Left forelimb (tissue), 1 donor: ENCODE measurements at regions not wholly inside any gene's neighbourhood (a gene's known extent, or its start where the extent isn't known, plus 50 kb on each side); places are given as distances from the start of the nearest gene placed in this dataset.

Experiments used
- DNase-seq: peaks from one replicate; pipeline ENCODE4 v3.0.0-alpha.2; 2018; ENCODE audit warnings: low spot score

DNA sequence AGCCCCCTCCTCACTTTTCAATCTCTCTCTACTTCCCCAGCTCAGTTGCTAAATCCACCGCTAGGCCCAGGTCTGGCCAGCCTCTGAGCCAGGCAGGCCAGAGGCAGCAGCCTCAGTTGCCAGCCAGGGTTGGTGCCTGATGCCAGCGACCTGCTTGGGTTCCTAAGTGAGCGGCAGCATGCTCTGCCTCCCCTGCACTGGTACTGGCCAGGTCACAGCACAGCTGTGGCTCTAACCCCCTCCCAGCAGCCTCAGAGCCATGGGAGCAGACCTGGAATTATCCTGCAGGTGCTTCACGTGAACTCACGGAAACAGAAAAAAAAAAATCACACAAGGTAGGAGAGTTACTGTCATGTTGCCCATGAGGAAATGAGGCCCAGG is 82.5 kb upstream of the ATF3 start:
- DNase-seq = no peak

DNA sequence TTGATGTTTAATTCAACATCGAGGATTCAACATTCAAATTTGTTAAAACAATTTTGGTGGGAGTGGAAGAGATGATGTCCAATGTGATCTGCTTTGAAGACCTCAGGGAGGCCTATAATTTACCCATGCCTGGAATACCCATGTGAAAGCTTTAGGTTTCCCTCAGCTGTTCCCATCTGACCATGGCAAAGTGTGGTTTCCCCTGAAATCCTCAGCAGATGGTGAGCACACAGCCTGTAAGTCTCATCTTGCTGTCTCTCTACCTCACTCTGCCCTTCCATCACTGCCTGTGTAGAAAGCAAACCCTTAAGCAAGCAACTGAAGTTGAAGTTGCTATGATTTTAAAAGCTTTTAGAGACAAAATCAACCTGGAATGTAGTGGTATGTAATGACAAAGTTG is 80.1 kb upstream of the ATF3 start:
- no peak for DNase-seq

DNA sequence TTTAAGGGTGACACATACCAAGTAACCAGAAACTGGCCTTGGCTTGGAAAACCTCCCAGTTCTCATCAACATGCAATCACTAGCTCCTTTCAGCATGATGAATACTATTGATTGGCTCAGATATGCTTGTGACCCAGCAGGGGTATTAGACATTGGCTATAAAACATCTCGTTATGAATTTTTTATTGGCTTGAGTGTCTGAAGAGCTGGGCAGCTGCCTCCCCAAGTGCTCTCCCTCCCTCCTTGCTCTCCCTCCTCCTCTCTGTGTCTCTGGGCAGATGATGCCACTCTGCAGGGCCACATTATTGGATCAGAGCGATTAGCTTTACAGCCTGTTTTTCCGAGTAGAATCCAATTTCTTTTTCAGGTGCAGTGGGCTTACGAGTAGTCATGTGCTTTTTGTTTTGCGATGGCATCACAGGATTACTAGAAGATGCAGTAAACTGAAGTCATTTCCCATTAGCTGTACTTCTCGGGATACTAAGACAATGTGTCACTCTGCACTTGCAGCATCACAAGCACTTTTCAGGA is 79.3 kb upstream of the ATF3 start:
- no peak for DNase-seq

DNA sequence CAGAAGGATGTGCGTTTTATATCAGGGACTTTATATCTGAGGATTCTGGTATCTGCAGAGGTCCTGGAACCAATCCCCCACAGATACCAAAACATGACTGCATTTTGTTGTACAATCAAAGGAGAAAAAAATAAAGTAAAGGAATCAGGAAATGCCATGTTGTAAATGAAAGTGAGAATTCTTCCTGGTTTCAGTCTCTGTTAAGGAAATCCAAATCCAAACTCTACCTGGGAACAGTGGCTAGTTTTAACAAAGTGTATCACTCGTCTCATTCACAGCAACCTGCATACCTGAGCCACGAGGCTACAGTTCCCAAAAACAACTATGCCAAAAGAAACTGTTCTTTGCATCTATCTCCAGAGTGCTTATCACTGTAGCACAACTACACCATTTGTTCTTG is 77.3 kb upstream of the ATF3 start:
- no peak for DNase-seq

DNA sequence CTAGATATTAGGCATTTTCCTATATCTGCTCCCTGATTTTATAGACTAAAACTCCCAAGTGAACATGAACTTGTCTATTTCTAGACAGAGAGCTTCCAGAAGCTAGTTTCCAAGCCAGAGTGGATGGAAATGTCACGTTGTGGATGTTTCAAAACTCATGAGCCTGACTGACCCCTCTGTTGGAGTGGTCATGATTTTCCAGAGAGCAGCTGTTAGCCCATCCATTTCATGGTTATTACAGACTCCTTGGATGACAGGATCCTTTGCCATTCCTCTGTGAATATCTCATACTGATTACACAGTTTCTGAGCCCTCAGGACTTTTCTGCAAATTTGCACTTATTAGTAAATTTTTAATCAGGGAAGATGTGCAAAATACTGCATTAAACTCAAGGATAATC is 76.8 kb upstream of the ATF3 start:
- DNase-seq = no peak

DNA sequence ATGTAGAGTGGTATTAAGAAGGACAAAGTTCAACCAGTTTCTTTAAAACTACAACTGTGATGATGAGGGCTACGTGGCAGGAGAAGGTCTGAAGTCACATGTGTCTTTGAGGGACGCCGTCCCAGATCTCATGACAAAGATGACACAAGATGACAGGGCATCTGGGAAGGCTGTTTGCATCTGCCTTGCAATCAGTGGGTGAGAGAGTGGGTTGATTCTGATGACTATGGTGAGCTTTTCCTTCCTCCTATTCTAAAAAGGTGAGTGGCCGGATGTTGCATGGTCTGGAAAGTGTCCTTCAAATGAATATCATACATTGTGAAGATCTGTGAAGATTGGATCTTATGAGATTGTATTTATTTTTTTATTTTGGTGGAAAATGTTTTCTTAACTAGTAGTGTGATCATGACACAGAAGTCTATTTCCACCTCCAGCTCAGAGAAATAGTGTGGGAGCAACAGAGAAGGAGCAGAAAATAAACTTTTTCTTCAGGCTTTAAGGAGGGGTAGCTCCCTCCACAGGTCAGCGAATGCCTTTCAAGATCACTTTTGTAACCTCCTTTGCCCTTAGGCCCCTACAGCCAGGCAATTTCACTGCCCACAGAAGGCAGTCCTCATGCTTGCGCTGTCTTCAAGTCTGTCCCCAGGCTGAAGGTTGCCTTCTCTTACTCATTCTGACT is 76.0 kb upstream of the ATF3 start:
- no peak for DNase-seq

DNA sequence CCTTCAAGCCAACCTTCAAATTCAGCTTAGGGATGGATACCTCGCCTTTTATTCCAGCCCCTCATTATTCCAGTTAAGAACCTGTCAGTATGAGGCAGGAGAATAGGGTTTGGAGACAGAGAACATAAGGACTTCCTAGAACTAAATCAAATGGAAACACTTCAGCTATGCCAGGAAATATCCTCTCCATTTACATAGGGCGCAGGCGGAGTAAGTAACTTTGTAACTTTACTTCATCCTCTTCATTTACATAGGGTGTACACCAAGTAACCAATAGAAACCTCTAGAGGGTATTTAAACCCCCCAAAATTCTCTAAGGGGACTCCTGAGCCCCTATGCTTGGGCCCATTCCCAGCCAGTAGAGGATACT is 75.4 kb upstream of the ATF3 start:
- no peak for DNase-seq

DNA sequence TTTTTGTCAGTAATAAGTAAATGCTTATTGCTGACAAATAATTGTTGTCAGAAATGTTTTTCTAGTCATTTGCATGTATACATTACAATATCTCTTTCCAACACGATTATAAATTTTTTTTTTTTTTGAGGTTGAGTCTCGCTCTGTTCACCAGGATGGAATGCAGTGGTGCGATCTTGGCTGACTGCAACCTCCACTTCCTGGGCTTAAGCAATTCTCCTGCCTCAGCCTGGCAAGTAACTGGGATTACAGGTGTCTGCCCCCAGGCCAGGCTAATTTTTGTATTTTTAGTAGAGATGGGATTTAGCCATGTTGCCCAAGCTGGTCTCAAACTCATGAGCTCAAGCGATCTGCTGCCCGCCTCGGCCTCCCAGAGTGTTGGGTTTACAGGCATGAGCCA is 72.0 kb upstream of the ATF3 start:
- no peak for DNase-seq

DNA sequence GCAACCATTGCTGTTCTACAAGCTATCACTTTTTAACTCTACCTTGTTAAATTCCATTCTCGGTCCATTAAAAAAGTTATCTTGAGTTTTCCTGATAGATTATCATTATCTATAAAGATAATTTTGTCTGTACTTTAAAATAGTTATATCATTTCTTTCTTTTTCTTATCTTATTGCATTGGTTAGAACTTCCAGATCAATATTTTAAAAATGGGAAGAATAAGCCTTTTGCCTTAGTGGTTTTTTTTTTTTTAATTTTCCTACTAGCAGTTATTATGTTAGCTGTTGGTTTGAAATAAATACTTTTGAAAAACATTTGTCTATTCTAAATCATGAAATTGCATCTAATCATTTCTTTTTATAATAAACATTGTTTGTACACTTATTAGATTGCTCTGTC is 71.0 kb upstream of the ATF3 start:
- DNase-seq = no peak

DNA sequence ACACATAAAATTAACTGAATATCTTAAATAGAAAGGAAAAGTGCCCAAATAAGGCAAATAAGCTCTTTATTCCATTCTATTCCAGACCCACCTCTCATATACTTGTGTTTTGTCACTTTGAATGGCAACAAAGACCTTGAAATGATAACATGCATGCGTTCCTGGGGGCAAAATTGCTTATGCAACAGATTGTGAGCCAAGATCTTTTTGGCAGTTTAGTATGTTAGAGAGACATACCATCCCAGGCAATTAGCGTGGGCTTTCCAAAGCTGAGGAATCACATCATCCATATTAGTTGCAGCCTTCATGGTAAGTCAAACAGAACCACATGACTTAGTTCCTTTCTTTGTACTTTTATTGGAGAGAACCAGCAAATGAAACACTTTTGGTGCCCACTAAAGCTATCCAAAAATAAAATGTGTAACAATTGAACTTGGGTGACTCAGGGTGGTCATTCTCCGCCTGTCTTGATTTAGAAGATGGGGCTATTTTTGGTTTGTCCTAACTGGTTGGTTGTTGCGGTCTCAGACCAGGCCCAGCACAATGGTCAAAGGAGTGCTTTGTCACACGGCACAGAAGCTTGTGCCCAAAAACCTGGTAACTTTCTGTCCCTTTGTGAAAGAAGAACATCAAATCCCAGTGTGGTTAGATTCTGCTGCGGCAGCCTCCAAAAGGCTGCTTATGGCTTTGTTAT is 68.7 kb upstream of the ATF3 start:
- DNase-seq = no peak

DNA sequence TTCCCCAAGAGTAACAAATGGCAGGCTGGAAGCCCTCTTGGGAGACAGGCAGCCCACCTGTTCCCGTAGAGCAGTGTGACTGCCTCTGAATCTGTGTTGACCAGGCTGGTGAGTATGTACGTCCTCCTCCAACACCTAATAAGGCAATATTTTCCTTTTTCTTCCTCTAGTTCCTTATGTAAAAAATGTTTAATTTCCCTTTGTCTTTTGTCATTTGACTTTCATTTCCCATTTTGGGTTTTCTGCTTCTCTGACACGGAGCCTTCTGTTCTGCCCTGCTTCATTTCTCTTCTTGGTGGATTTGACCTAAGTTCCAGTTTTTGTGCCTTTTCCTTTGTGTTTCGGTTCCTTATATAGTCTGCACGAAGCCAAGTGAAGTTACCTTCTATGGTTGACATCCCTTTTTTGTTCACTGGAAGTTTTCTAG is 65.8 kb upstream of the ATF3 start:
- no peak for DNase-seq

DNA sequence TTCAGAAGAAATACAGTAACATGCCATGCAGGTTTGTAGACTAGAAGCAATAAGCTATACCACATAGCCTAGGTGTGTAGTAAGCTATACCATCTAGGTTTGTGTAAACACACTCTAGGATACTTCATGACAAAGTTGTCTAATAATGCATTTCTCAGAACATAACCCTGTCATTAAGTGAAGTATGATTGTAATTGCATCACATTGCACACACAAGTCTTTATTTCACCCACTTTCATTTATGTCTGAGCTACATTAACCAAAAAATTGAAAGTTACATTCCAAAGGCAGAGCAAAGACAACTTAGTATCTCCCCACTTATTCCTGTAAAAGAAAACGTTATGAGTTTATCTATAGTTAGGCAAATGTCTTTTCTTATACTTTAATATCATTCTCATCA is 64.5 kb upstream of the ATF3 start:
- DNase-seq = no peak

DNA sequence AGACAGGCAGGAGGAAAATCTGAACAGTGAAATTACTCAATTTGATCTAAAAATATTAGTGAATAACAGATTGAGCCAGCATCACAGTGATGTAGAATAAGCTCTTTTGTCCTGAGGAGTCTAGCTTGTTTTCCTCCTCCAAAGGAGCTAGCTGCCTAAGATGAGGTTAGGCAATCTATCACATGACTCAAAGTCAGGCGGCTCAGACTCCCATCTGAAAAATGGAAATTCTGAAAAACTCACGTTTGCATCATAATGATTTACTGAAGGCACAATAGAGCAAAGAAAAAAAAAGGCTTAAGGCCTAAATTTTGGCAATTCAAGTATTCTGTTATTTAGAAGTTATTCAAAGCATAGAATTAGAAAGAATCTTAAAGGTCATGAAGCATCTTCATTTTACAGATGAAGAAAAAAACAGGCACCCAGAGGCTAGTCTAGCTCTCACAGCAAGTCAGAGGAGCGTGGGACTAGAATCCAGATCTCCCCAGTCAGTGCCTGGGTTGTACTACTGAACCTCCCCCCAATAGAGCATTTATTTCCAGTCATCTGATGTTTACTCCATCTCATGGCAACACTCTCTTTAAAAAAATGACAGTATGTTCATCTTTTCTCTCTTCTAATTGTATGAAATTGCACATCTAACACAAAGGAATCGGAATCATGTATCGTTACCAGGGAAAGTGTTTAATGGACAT is 62.5 kb upstream of the ATF3 start:
- no peak for DNase-seq

DNA sequence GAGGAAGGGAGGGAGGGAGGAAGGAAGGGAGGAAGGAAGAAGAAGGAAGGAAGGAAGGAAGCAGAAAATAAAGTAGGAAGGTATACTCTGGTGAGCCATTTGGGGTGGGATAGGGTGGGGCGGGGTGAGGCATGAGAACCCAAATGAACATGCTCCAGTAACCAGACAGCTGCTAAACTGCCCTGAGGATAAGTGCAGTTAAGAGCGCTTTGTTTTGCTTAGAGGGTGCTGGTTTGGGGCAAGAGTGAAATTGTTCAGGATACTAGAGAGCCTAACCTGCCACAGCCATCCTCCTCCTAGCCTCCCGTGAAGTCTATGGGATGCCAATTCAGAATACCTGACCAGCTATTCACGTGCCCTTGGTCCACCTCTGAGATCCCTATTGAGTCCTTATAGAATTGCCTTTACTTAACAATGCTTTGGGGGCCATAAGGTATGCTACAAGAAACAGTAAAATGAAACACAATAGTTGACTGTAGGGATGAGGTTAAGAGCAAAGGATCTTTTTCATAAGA is 59.0 kb upstream of the ATF3 start:
- DNase-seq = no peak

DNA sequence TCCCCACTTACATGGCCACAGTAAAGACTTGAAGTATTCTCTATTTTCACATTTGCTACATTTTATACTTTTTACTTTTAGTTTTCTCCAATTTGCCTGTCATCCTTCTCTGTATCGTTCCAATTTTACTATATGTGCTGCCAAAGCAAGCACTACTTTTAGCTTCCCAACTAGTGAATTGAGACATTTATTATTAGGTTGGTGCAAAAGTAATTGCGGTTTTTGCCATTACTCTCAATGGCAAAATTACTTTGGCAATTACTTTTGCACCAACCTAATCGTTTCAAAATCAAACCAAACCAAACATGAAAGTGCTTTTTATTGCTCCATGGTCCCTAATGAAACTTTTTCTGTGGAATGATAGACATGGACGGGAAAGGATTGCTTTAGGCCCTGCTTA is 56.6 kb upstream of the ATF3 start:
- DNase-seq = no peak

DNA sequence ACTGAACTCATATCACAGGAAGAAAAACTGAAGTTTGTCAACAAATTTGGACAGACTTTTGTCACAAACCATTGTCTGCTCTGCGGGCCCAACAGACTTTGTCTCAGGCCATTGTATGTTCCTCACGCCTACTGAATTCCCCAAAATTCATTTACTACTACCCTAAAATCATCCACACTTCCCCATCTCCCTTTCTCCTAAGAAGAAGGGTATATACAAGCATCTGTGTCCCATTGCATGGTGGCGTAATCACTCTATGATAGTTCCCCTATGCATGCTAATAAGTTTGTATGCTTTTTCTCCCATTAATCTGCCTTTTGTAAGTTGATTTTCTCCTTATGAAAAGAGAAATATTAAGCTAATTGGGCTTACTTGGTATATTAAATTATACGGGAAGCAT is 54.9 kb upstream of the ATF3 start:
- no peak for DNase-seq

DNA sequence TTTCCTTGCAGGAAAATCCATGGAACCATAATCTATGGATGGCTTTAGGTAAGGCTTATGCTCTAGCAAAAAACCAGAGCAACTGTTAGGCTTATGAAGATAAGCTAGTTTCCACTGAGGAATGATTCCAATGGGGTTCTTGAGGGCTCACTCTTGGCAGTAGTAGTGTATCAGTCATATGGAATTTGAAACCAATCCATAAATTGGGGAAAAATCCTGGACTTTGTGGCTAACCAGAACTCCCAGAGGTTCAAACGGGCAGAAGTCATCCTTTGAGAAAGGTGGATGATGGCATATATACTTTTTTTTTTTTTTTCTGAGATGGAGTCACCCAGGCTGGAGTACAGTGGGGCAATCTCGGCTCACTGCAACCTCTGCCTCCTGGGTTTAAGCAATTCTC is 54.2 kb upstream of the ATF3 start:
- no peak for DNase-seq

DNA sequence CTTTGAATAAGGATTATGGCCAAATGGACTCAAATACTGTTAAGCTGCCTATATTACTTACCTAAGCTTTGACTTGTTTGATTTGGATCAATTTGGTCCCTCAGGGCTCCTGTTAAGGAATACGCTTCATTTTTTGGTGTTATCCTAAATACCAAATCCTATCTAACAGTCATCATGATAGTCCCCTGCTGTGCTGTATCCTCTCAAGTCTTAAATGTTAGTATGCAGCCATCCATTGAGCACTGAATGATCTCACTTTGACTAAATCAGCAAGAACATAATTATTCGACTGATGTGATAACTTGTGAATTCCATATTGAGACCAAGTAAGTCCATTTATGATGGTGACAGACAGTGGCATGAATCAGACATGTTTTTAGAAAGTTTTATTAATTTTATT is 53.1 kb upstream of the ATF3 start:
- no peak for DNase-seq

DNA sequence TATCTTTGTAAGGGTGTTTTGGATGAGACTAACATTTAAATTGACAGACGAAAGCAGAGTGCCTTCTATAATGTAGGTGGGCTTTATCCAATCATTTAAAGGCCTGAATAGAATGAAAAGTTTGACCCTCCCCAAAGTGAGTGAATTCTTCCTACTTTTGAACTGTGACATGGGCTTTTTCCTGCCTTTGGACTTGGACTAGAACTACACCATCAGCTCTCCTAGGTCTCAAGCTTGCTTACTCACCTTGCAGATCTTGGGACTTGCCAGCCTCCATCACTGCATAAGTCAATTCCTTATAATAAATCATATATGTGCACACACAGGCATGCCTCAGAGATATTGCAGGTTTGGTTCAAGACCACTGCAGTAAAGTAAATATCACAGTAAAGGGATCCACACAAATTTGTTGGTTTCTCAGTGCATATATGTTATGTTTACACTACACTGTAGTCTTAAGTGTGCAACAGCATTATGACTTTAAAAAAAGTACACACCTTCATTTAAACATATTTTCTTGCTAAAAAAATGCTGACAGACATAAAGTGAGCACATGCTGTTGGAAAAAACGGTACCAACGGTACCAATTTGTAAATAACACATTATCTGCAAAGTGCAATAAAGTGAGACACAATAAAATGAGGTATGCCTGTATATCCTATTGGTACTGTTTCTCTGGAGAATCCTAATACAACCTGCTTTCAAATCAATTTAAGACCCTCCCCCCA is 51.6 kb upstream of the ATF3 start:
- no peak for DNase-seq

DNA sequence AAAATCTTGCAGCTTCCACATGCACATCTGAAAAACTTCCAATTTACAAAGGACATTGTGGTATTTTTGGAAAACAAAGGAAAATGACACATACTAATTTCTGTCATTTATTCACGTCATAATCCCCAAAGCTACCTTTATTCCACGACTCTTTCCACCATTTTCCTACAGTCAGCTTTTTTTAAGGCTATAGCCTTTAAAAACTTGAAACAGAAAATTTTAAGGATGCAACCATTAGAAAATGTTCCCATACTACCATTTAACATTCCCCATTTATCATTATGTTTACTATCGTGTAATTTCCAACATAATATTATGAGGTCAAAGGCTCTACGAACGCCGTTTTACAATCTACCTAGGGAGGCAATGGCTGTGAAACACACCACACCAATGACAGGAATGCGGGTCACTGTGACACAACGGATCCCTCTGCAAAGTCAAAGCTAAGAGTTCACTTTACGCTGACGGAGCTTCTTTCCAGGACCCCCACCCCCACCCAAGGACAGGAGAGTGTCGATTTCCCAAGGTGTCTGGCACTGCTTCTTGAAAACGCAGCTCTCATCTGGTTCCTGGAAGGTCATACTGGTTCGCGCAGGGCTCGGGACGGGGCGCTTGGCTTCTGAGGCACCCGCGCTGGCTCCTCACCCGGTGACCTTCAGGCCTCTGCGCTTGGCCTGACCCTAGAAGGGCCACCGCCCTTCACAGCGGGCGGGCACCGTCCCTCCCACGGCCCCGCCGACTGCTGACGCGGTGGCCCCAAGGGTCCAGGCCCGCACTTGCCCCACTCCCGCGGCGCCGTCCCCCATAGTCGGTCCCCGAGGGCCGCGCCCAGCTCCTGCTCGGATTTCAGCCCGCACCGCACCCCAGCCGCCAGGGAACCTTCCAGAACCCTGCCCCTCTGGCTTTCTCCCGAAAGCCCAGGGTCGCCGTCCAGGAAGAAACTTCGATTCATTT is 50.5 kb upstream of the ATF3 start:
- DNase-seq = peak; percentile 81
